Thyroid gland (tissue), 4 donors: ENCODE measurements at regions not wholly inside any gene's neighbourhood (a gene's known extent, or its start where the extent isn't known, plus 50 kb on each side); places are given as distances from the start of the nearest gene placed in this dataset.
A peak's percentile ranks its signal among the peaks of the same experiment; 100 is the strongest.

Experiments used
- DNase-seq, 2 donors: peaks; one replicate each; pipeline ENCODE4 v3.0.0-alpha.2; 2019
- H3K27ac ChIP-seq, 3 donors: fragments of 200-600 bp; sonication (generic); 1 replicate in 2 of 3; 2 replicates in 1 of 3; pipeline ENCODE4 v1.5.1; 2016 to 2019; ENCODE audit warnings: mild to moderate bottlenecking in 1 of 3, moderate library complexity in 1 of 3
- H3K27me3 ChIP-seq: fragments of 200-600 bp; sonication (generic); one replicate; pipeline ENCODE4 v1.5.1; 2019
- H3K36me3 ChIP-seq, 2 donors: fragments of 200-600 bp; sonication (generic); one replicate each; pipeline ENCODE4 v1.5.1; 2016 to 2019
- H3K4me1 ChIP-seq, 2 donors: fragments of 200-600 bp; sonication (generic); one replicate each; pipeline ENCODE4 v1.5.1; 2017 to 2019
- H3K4me3 ChIP-seq, 3 donors: fragments of 200-600 bp; sonication (generic); replicated peaks in 1 of 3; 1 replicate in 2 of 3; 2 replicates in 1 of 3; pipeline ENCODE4 v1.5.1; 2016; ENCODE audit warnings: mild to moderate bottlenecking in 1 of 3
- H3K9me3 ChIP-seq: fragments of 200-600 bp; sonication (generic); one replicate; pipeline ENCODE4 v1.5.1; 2017
- POLR2A ChIP-seq, 2 donors: fragments of 450-650 bp; IDR thresholded peaks; one replicate each; pipeline ENCODE4 v1.6.1; 2017; ENCODE audit warnings: antibody characterized with exemption in 2 of 2, mild to moderate bottlenecking in 2 of 2, moderate library complexity in 1 of 2
- WGBS, 2 donors: methylation state at CpG; one replicate each; pipeline ENCODE4 v1.1.5; 2017; 5-methylcytosine and 5-hydroxymethylcytosine counted together
- intact Hi-C: fragments of 100-400 bp; cut with DNase I; formaldehyde crosslinking; loops from one replicate; pipeline ENCODE4 v1.15.1; 2023
- TF ChIP-seq, protein P1 (sequence below), 6 experiments: fragments of 200-600 bp in 3 of 6; fragments of 450-650 bp in 3 of 6; sonication (generic) in 3 of 6; IDR thresholded peaks; one replicate each; pipeline ENCODE4 v1.5.1; 2016 to 2019; ENCODE audit warnings: antibody characterized with exemption in 6 of 6, mild to moderate bottlenecking in 2 of 6, inconsistent platforms in 1 of 6, moderate library complexity in 1 of 6

DNA sequence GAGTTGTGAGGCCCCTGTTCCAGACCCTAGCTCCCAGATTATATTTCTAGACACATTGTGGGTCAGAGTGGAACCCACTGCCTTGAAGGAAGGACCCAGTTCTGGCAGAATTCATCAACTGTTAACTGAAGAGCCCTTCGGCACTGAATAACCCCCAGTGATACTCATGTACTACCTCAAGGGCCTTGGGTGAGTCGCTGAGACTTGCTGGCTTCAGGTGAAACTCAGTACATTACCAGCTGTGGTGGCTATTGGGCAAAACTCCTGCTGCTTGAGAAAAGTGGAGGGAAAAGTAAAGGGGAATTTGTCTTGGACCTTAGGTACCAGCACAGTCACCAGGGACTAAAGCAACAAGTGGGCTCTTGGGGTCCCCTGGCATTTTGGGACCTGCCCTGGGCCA, 394.9 kb upstream of the EPHA3 start:
- H3K27ac ChIP-seq = no peak overlapping the region
- no peaks in the 10 kb centered on the region for H3K9me3 ChIP-seq
- no peaks in the 10 kb centered on the region for H3K36me3 ChIP-seq
- TF ChIP-seq POLR2A (IDR thresholded peaks at IDR 0.05) = no peak
- TF ChIP-seq, protein P1, sequence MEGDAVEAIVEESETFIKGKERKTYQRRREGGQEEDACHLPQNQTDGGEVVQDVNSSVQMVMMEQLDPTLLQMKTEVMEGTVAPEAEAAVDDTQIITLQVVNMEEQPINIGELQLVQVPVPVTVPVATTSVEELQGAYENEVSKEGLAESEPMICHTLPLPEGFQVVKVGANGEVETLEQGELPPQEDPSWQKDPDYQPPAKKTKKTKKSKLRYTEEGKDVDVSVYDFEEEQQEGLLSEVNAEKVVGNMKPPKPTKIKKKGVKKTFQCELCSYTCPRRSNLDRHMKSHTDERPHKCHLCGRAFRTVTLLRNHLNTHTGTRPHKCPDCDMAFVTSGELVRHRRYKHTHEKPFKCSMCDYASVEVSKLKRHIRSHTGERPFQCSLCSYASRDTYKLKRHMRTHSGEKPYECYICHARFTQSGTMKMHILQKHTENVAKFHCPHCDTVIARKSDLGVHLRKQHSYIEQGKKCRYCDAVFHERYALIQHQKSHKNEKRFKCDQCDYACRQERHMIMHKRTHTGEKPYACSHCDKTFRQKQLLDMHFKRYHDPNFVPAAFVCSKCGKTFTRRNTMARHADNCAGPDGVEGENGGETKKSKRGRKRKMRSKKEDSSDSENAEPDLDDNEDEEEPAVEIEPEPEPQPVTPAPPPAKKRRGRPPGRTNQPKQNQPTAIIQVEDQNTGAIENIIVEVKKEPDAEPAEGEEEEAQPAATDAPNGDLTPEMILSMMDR (IDR thresholded peaks at IDR 0.05) = no peak
- no peak for DNase-seq
- intact Hi-C loops = no loop called here
- no peaks in the 10 kb centered on the region for H3K27me3 ChIP-seq
- H3K4me3 ChIP-seq = no peak overlapping the region
- peaks cover 0 to 3% of the 10 kb centered on the region in 2 donors for H3K4me1 ChIP-seq
- WGBS, 2 donors = 89 to 92% methylated on average over 2 of the region's 2 CpGs

GRCh38 chr3:88713233-88713691, 394.2 kb upstream of the EPHA3 start:
- H3K4me3 ChIP-seq = no peak overlapping the region
- H3K4me1 ChIP-seq = peaks cover 0 to 3% of the 10 kb centered on the region in 2 donors
- intact Hi-C loops = no loop called here
- H3K36me3 ChIP-seq = no peaks in the 10 kb centered on the region
- H3K9me3 ChIP-seq = no peaks in the 10 kb centered on the region
- H3K27ac ChIP-seq = no peak overlapping the region
- H3K27me3 ChIP-seq = no peaks in the 10 kb centered on the region
- 93 to 94% methylated on average over 2 of the region's 2 CpGs for WGBS, 2 donors
- no peak for DNase-seq
- no peak for TF ChIP-seq POLR2A (IDR thresholded peaks at IDR 0.05)
- TF ChIP-seq, protein P1 (IDR thresholded peaks at IDR 0.05) = no peak

- no peak overlapping the region for H3K4me3 ChIP-seq
- H3K27ac ChIP-seq = no peak overlapping the region
- intact Hi-C loops = no loop called here
- TF ChIP-seq, protein P1 (IDR thresholded peaks at IDR 0.05) = no peak
- no peak for TF ChIP-seq POLR2A (IDR thresholded peaks at IDR 0.05)
- peaks cover 3 to 11% of the 10 kb centered on the region in 2 donors for H3K4me1 ChIP-seq
- H3K9me3 ChIP-seq = no peaks in the 10 kb centered on the region
- H3K27me3 ChIP-seq = no peaks in the 10 kb centered on the region
- no peaks in the 10 kb centered on the region for H3K36me3 ChIP-seq
- WGBS, 2 donors = 41 to 43% methylated on average over 2 of the region's 2 CpGs
- DNase-seq = no peak
These were observed 381.8 kb upstream of the EPHA3 start for GRCh38 chr3:88725440-88726165.

GRCh38 chr3:88732186-88732585, 375.2 kb upstream of the EPHA3 start:
- Histone ChIP-seq H3K4me3 (no peak overlapping the region), H3K36me3 (no peaks in the 10 kb centered on the region), H3K27me3 (no peaks in the 10 kb centered on the region), H3K9me3 (no peaks in the 10 kb centered on the region), H3K27ac (no peak overlapping the region), H3K4me1 (peaks cover 0 to 4% of the 10 kb centered on the region in 2 donors)
- intact Hi-C loops = no loop called here
- peak; percentile 67 to 73 for DNase-seq
- TF ChIP-seq, protein P1 (IDR thresholded peaks at IDR 0.05) = no peak
- no peak for TF ChIP-seq POLR2A (IDR thresholded peaks at IDR 0.05)
- 45 to 51% methylated on average over 9 of the region's 9 CpGs for WGBS, 2 donors

DNA sequence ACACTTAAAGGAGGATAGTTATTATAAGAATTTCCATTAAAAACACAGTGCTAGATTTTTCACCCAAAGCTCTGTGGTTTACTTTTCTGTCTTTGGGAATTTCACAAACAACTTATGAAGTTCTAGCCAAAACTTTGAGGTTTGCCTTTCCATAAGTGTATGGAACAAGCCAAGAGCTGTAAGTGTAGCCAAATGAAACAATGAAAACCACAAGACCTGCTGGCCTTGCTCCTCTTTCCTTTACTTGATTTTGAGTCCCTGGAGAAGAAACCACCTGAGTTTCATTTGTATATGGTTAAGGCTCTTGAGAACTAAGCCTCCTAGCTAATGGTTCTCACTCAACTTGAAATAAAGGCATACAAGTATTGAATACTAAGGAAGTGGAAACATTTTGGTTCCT, 365.3 kb upstream of the EPHA3 start:
- TF ChIP-seq, protein P1 (IDR thresholded peaks at IDR 0.05) = no peak
- TF ChIP-seq POLR2A (IDR thresholded peaks at IDR 0.05) = no peak
- no peaks in the 10 kb centered on the region for H3K36me3 ChIP-seq
- DNase-seq = no peak
- H3K9me3 ChIP-seq = no peaks in the 10 kb centered on the region
- peak overlapping the region in 1 of 3 donors; percentile 30 for H3K27ac ChIP-seq
- H3K4me3 ChIP-seq = no peak overlapping the region
- no peaks in the 10 kb centered on the region for H3K27me3 ChIP-seq
- intact Hi-C loops = no loop called here
- peaks cover 30% of the 10 kb centered on the region in 2 donors for H3K4me1 ChIP-seq
